OCI-LY1 (cell line): ENCODE measurements at regions not wholly inside any gene's neighbourhood (a gene's known extent, or its start where the extent isn't known, plus 50 kb on each side); places are given as distances from the start of the nearest gene placed in this dataset.

Experiments used
- H2AFZ ChIP-seq: fragments of 200-600 bp; sonication (generic), shearing (Covaris generic); 2 replicates; pipeline ENCODE4 v1.6.0; 2014; ENCODE audit warnings: antibody characterized with exemption, mild to moderate bottlenecking, low read length
- H3F3A ChIP-seq: fragments of 200-600 bp; sonication (generic), shearing (Covaris generic); 2 replicates; pipeline ENCODE4 v1.6.0; 2014; ENCODE audit warnings: mild to moderate bottlenecking, antibody characterized with exemption, low read length, moderate library complexity; ENCODE audit not compliant: insufficient read depth
- H3K27ac ChIP-seq: fragments of 200-600 bp; sonication (generic); 2 replicates; pipeline ENCODE4 v1.5.1; 2014; ENCODE audit warnings: low read length, mixed run types, mild to moderate bottlenecking, low read depth; ENCODE audit not compliant: poor library complexity, severe bottlenecking
- H3K27me3 ChIP-seq: fragments of 200-600 bp; sonication (generic); 2 replicates; pipeline ENCODE4 v1.6.0; 2014; ENCODE audit warnings: antibody characterized with exemption, mild to moderate bottlenecking, low read length, moderate library complexity; ENCODE audit not compliant: insufficient read depth
- H3K36me3 ChIP-seq: fragments of 200-600 bp; sonication (generic); 2 replicates; pipeline ENCODE4 v1.6.1; 2014; ENCODE audit warnings: mild to moderate bottlenecking, antibody characterized with exemption, low read length, moderate library complexity, mixed read lengths; ENCODE audit not compliant: insufficient read depth
- H3K4me1 ChIP-seq: fragments of 200-600 bp; sonication (generic); 2 replicates; pipeline ENCODE4 v1.5.1; 2014; ENCODE audit warnings: mild to moderate bottlenecking, low read length, moderate library complexity; ENCODE audit not compliant: insufficient read depth, severe bottlenecking
- H3K4me2 ChIP-seq: fragments of 200-600 bp; sonication (generic), shearing (Covaris generic); 2 replicates; pipeline ENCODE4 v1.6.1; 2014; ENCODE audit warnings: low read length
- H3K4me3 ChIP-seq: fragments of 200-600 bp; sonication (generic); 2 replicates; pipeline ENCODE4 v1.5.1; 2014; ENCODE audit warnings: low read length, low read depth, mild to moderate bottlenecking, mixed read lengths; ENCODE audit not compliant: poor library complexity, severe bottlenecking
- H3K79me2 ChIP-seq: fragments of 200-600 bp; shearing (Covaris generic); 2 replicates; pipeline ENCODE4 v1.6.1; 2016; ENCODE audit warnings: mixed run types, low read length, mixed read lengths; ENCODE audit not compliant: insufficient read depth
- H3K9ac ChIP-seq: fragments of 200-600 bp; sonication (generic), shearing (Covaris generic); 2 replicates; pipeline ENCODE4 v1.6.1; 2014; ENCODE audit warnings: mild to moderate bottlenecking, low read length, mixed read lengths
- H3K9me2 ChIP-seq: fragments of 200-600 bp; sonication (generic), shearing (Covaris generic); 2 replicates; pipeline ENCODE4 v1.6.1; 2014; ENCODE audit warnings: low read depth, mild to moderate bottlenecking, low read length, mixed read lengths
- H3K9me3 ChIP-seq: fragments of 200-600 bp; shearing (Covaris generic); 2 replicates; pipeline ENCODE4 v1.6.1; 2014; ENCODE audit warnings: low read length, mixed read lengths
- H4K20me1 ChIP-seq: fragments of 200-600 bp; sonication (generic), shearing (Covaris generic); 2 replicates; pipeline ENCODE4 v1.6.0; 2016; ENCODE audit warnings: mild to moderate bottlenecking, low read length; ENCODE audit not compliant: insufficient read depth
- CTCF ChIP-seq: fragments of 200-600 bp; sonication (generic), shearing (Covaris generic); IDR thresholded peaks from 2 replicates; pipeline ENCODE4 v1.5.1; 2017; ENCODE audit warnings: mild to moderate bottlenecking, antibody characterized with exemption, low read length, moderate library complexity, mixed read lengths
- EZH2 ChIP-seq: fragments of 200-600 bp; sonication (generic), shearing (Covaris generic); IDR thresholded peaks from 2 replicates; pipeline ENCODE4 v1.8.0; 2017; ENCODE audit warnings: borderline replicate concordance, mixed run types, mild to moderate bottlenecking, antibody characterized with exemption, low read length, moderate library complexity, mixed read lengths

- no peaks in the 10 kb centered on the region for H3K27me3 ChIP-seq
- H3K4me2 ChIP-seq = no peak overlapping the region
- no peak for TF ChIP-seq CTCF
- TF ChIP-seq EZH2 = no peak
- H3K9ac ChIP-seq = no peak overlapping the region
- H3F3A ChIP-seq = no peaks in the 10 kb centered on the region
- no peak overlapping the region for H3K4me3 ChIP-seq
- H3K79me2 ChIP-seq = no peaks in the 10 kb centered on the region
- H3K9me2 ChIP-seq = no peaks in the 10 kb centered on the region
- no peak overlapping the region for H2AFZ ChIP-seq
- no peak overlapping the region for H3K27ac ChIP-seq
- H3K36me3 ChIP-seq = no peaks in the 10 kb centered on the region
- no peaks in the 10 kb centered on the region for H3K9me3 ChIP-seq
- H3K4me1 ChIP-seq = no peaks in the 10 kb centered on the region
- H4K20me1 ChIP-seq = no peaks in the 10 kb centered on the region
Observed at GRCh38 chr14:25122211-25122610, 72.3 kb upstream of the STXBP6 start.

- Histone ChIP-seq H3K4me2 (no peak overlapping the region), H3K9me2 (no peaks in the 10 kb centered on the region), H2AFZ (no peak overlapping the region), H3K4me3 (no peak overlapping the region), H3K27ac (no peak overlapping the region), H3K9me3 (no peaks in the 10 kb centered on the region), H3K27me3 (no peaks in the 10 kb centered on the region), H3K9ac (no peak overlapping the region), H3K36me3 (no peaks in the 10 kb centered on the region), H3F3A (no peaks in the 10 kb centered on the region), H4K20me1 (no peaks in the 10 kb centered on the region), H3K4me1 (no peaks in the 10 kb centered on the region), H3K79me2 (no peaks in the 10 kb centered on the region)
- TF ChIP-seq EZH2 = no peak
- no peak for TF ChIP-seq CTCF
Observed at GRCh38 chr14:25121337-25122129, 71.6 kb upstream of the STXBP6 start.

GRCh38 chr14:25120261-25120660 is 70.3 kb upstream of the STXBP6 start:
- no peaks in the 10 kb centered on the region for H3K79me2 ChIP-seq
- TF ChIP-seq EZH2 (no peak), CTCF (no peak)
- no peaks in the 10 kb centered on the region for H3K36me3 ChIP-seq
- H3K9ac ChIP-seq = no peak overlapping the region
- H3K9me3 ChIP-seq = no peaks in the 10 kb centered on the region
- no peaks in the 10 kb centered on the region for H3F3A ChIP-seq
- H3K4me2 ChIP-seq = no peak overlapping the region
- H3K4me1 ChIP-seq = no peaks in the 10 kb centered on the region
- H3K4me3 ChIP-seq = no peak overlapping the region
- H3K27me3 ChIP-seq = no peaks in the 10 kb centered on the region
- H3K9me2 ChIP-seq = no peaks in the 10 kb centered on the region
- no peaks in the 10 kb centered on the region for H4K20me1 ChIP-seq
- no peak overlapping the region for H3K27ac ChIP-seq
- H2AFZ ChIP-seq = no peak overlapping the region
